Activated CD4-positive, alpha-beta T cell treated with anti-CD3 and anti-CD28 coated beads, Interleukin-2, Interleukin-6, amounts not matched to agents 100 ng/mL and 50 ng/mL, durations not matched to agents 16 hours and 8 hours (primary cell): ENCODE measurements at regions not wholly inside any gene's neighbourhood (a gene's known extent, or its start where the extent isn't known, plus 50 kb on each side); places are given as distances from the start of the nearest gene placed in this dataset.

Experiments
- DNase-seq: peaks from one replicate; pipeline ENCODE4 v3.0.0-alpha.2; 2020

- no peak for DNase-seq
These were observed 125.7 kb downstream of the TRIM29 start for GRCh38 chr11:120012245-120012644.

GRCh38 chr11:120011836-120012235 lies 126.1 kb downstream of the TRIM29 start:
- no peak for DNase-seq

- DNase-seq = no peak
These were observed 127.1 kb downstream of the TRIM29 start for GRCh38 chr11:120010775-120011174.

DNA sequence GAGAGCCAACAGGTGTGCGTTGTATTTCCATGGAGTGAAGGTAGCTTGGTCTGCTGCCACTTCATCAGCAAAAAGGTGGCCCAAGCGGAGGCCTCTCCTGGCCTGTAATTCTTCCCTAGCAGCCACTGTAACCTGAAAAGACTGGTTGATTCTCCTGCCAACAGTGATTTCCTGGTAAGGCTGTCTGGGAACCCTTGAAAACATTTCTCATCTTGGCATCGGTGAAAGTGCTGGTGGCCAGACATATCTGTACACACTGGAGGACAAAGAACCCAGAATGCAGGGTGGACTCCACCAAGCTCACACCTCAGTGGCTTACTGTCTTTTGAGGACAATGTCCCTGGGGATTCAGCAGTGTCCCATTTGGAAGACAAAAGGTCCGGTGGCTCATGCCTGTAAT lies 128.0 kb downstream of the TRIM29 start:
- DNase-seq = no peak

DNA sequence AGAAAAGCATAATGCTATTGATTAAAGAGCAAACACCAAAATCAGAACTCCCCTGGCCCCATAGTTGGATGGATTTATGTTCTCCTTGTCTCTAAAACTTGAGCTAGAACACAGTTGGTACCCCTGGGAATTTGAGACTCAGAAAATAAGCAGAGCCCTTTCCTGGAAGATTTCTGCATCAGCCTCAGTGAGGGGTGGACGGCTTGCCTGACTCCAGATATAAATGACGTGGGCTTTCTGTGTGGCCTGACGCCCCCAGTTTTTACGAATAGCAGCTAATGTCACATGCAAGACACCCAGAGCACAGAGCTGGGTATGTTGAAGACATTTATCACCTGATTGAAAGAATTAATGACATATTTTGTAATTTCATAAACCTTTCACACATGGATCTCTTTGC lies 130.8 kb downstream of the TRIM29 start:
- DNase-seq = no peak

DNA sequence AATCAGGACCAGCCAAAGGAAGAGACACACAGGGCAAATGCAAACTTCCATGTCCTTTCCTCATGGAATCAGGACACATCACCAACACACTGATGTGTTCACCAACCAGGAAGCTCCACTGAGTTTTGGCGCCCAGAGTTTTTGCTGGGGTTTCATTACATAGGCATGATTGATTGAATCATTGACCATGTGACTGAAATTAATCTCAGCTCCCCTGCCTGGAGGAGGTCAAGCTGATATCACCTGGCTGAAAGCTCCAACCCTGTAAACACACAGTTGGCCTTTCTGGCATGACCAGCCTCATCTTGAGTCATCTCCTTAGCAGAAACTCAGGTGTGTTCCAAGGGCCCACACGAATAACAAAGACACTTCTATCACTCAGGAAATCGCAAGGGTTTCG lies 133.2 kb downstream of the TRIM29 start:
- DNase-seq = no peak

DNA sequence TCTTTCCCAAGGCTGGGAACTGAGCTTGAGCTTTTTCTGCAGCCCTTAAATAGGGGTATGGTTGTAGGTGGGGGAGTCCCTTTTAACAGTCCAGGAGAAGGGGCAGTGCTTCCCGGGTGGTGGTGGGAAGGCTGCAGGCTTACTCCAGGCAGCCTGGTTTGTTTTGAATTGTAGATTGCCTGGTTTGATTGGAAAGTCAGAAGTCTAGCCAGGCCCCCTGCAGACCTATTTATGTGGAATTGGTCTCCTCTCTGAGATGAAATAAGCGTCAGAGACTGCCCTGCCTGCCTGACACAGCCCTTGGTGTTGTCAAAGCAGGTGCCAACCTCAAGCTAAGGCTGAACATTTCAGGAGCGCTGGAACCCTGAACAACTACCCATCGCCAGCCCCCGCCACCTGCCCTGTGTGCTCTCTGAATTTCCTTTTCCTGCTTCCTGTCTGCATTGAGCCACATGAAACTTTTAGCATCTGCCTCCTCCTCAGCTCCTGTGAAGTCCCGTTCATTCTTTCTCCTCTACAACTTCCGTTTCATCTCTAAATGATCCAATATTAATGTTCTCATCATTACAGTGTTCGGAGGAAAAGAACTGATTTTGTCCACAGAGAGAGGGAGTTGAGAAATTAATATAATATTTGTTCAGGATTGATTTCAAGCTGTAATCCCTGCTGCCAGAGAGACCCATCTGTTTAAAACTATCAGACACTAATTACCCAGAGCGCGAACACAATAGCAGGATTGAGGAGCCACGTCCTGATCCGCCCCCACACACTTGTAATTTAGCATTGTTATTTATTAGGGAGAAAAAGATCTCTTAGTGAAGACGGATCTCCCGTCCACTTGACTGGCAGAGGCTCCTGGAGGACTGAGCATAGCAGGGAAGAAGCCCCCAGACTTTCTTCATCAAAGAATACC lies 136.5 kb downstream of the TRIM29 start:
- DNase-seq = no peak

DNA sequence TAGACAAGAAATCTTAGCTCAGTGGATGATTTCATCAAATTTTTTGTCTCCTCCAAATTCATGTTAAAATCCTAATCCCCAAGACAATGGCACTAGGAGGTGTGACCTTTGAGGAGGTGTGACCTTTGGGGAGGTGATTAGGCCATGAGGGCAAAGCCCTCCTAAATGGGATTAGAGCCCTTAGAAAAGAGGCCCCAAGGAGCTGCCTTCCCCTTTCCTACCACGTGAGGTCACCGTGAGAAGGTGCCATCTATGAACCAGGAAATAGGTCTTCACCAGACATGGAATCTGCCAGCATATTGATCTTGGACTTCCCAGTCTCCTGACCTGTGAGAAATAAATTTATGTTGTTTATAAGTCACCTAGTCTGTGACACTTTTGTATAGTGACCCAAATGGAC lies 138.7 kb downstream of the TRIM29 start:
- DNase-seq = no peak

GRCh38 chr11:119996556-119996955 lies 141.4 kb downstream of the TRIM29 start:
- no peak for DNase-seq

- DNase-seq = no peak
These were observed 142.0 kb downstream of the TRIM29 start for GRCh38 chr11:119995730-119996491.

- no peak for DNase-seq
These were observed 144.2 kb downstream of the TRIM29 start for GRCh38 chr11:119993722-119994121.

- no peak for DNase-seq
These were observed 145.5 kb downstream of the TRIM29 start for GRCh38 chr11:119992171-119993051.

- DNase-seq = no peak
These were observed 146.2 kb downstream of the TRIM29 start for GRCh38 chr11:119991669-119992068.

GRCh38 chr11:119991022-119991404 lies 146.9 kb downstream of the TRIM29 start:
- no peak for DNase-seq

GRCh38 chr11:119990309-119991021 lies 147.4 kb downstream of the TRIM29 start:
- no peak for DNase-seq

GRCh38 chr11:119989159-119989821 lies 148.6 kb downstream of the TRIM29 start:
- no peak for DNase-seq

DNA sequence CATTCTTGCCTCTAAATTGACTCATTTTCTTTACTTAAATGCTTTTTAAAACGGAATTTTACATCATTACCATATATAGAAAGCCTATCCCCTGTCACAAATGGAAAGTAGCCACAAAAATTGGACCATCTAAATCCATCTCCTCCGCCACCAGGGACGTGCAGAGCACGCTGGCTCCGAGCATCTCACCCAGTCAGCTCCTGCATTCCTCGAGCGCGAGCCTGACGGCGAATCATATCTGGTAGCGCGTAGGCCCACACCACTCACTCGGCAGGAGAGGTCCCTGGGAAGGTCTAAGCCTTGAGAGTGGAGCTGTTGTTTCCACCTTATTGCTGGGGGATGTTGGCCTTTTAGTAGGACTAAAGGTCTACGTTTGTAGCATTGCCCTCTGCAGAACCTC lies 152.4 kb downstream of the TRIM29 start:
- no peak for DNase-seq

- DNase-seq = no peak
These were observed 154.1 kb downstream of the TRIM29 start for GRCh38 chr11:119983816-119984215.

DNA sequence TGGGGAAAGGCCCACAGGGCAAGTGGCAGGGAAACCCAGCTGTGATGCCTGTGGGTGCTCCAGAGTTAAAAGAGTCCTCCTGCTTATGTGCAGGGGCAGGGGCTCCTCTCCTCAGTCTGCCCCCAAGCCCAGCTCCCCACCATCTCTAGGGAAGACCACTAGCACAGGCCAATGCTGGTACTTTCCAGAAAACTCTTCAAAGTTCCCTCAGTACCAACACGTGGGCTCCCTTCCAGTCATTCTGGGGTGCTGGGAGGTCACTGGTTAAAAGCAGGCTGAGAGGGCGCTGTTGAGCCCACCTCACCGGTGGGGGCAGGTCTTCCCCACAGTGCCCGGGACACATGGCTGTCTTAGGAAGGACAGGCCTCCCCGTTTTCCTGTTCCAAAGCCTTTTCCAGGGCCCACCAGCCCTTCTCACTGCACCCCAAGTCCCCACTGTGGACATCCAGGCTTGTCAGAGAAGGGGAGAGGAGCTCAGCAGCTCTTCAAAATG lies 154.6 kb downstream of the TRIM29 start:
- DNase-seq = no peak

- DNase-seq = no peak
These were observed 155.2 kb downstream of the TRIM29 start for GRCh38 chr11:119982517-119983239.

- DNase-seq = no peak
These were observed 157.5 kb downstream of the TRIM29 start for GRCh38 chr11:119980431-119980830.
